HG02678 (cell line): ENCODE measurements at regions not wholly inside any gene's neighbourhood (a gene's known extent, or its start where the extent isn't known, plus 50 kb on each side); places are given as distances from the start of the nearest gene placed in this dataset.

Experiments
- ATAC-seq: cut with Tn5 transposase; IDR thresholded peaks from one replicate; pipeline ENCODE4 v1.9.1; 2021; ENCODE audit warnings: mild to moderate bottlenecking, moderate library complexity; ENCODE audit not compliant: unreplicated experiment

DNA sequence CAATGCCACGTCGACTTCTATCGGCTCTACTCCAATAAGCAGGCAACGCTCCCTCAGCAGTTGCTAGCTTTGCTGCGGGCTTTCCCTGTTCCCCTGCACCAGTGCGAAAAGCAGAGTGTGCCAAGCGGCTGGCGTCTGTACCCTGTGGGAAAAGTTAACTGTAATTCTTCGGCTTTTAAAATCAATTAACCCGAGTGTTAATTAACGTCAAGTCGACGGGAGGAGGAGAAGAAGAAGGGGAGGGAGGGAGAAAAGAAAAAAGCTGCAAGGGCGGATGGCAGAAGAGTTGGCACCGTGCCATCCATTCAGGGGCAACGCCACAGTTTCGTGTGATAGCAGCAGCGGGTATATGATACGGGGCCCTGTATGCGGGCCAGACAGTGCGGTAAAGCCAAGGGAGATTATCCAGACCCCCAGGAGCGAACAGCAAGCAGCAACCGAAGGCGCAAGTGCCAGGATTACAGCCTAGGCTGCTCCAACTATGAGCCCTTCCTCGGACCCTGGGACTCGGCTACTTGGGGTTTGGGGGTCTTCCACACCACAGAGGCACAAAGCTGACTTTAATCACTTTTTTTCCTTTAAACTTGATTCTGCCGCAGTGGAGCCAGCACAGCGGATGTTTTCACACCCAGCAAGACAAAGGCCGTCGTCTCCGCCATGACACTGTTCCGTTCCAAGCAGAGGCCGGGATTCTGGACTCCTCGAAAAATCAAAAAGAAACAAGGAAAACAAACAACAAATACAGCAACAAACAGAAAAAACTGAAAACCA, 253.8 kb upstream of the PMFBP1 start:
- no peak for ATAC-seq

DNA sequence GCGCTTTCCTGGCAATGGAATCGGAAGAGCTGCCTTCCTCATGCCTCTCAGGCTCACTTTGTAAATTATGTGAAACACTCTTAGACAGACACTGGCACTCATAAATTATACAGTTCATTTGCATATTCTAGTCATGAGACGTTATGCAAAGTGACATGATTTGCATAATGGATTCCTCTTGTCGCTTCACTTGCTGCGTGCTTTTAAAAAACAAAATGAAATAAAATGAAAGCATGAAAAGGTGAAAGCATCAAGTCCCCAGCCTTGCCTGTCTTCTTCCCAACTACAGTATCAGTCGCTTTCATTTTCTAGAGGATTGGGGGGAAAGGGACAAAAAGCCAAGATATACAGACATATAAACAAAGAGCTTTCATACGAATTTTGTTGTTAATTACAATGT, 252.8 kb upstream of the PMFBP1 start:
- no peak for ATAC-seq

DNA sequence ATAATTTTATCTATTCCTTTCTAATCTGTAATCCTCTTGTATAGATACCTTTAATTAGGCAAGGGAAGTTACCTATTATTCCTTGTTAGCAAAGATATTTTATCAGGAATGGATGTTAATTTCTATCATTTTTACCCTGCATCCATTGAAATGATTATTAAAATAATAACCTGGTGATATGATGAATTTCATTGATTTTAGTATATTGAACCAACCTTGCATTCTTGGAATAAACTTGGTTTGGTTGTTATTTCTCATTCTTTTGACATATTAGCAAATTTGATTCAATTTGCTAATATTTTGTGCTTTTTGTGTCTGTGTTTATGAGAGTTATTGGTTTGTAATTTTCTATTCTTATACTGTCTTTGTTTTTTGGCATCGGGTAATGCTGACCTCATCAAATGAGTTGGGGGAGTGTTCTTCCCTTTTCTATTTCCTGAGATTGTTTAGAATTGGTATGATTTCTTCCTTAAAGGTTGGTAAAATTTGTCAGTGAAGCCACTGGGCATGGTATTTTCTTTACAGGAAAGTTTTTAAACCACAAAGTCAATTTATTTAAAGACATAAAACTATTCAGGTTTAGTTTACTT, 250.4 kb upstream of the PMFBP1 start:
- no peak for ATAC-seq

DNA sequence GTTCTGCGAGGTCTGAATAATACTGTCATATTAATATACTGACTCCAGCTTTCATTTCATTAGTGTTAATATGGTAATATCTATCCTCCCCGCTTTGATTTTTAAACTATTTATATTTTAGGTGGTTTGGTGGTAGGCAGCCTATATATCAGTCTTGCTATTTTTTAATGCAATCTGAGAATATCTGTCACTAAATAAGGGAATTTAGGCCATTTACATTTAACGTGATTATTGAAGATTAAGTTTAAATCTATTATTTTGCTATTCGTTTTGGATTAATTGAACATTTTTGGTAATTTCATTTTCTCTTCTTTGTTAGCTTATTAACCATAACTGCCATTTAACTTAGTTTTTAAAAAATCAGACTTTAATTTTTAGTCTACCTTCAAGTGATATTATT, 247.7 kb upstream of the PMFBP1 start:
- ATAC-seq = no peak

DNA sequence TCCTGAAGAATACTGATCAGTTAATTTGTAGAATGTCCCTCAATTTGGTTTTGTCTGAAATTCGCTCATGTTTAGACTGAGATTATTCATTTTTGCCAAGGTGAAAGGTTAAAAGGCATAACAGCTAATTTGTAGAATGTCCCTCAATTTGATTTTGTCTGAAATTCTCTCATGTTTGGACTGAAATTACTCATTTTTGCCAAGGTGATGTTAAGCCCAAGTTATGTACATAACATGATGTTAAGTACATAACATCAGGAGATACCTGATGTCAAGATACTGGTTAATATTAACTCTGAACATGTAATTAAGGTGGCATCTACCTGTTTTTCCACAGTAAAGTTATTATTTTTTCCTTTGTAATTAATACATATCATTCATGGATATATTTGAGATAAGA, 243.4 kb upstream of the PMFBP1 start:
- no peak for ATAC-seq

DNA sequence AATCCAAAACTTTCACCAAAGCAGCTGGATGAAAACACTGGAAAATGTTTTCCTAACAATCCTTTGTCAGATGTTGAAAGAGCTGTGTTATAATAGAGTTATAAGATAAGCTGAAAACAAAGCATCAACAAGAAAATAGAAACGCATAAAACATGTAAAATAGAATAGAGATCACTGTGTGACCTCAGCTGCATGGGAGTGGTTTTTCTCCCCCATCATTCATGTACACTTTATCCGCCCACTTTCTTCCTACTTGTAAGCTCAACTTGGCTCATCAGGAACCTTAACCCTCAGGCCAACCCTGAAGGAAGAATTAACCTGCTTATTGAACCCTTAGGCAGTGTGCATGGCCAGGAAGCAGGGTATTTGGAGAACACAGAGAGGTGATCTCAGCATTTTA, 238.5 kb upstream of the PMFBP1 start:
- ATAC-seq = no peak

DNA sequence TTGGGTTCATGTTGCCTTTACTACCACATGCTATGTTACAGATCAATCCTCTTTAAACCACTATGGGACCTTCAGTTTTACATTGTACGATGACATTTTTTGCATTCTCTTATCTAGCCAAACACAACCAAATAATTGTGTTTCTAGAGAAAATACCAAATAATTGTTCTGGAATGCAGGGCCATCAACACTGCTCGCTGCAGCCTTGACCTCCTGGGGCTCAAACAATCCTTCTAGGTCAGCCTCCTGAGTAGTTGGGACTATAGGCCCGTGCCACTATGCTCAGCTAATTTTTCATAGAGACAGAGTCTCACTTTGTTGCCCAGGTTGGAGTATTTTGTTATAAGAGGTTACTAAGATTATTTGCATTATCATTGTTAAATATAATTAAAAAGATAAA, 237.5 kb upstream of the PMFBP1 start:
- ATAC-seq = no peak

DNA sequence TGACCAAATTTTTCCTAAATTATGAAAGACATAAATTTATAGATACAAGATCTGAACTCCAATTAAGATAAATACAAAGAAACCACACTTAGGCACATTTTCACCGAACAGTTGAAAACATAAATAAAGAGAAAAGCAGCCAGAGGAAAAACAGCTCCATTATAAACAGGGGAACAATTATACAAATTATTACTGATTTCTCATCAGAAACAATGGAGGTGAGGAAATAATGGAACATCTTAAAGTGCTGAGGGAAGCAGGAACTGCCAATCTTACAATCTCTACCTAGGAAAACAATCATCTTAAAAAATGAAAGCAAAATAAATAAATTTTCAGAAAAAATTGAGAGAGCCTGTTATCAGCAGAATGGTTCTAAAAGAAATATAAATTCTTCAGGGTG, 234.4 kb upstream of the PMFBP1 start:
- ATAC-seq = no peak

DNA sequence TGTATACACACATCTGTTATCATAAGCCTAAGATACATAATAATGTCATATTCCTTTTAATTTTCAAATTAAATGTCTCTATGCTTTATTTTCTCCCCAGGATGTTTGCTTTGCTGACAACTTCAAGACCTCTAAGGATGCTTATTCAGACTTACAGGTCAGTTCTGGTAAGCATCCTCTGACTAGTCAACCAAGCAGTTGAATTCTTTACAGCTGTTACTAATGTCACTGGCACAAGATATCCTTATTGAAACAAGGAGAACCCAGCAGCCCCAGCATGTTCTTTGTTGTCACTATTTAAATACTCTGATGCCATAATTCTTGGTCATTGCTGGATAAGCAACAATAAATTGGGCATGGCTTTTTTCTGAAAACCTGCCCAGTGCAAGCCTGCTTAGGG, 232.3 kb upstream of the PMFBP1 start:
- ATAC-seq = no peak

DNA sequence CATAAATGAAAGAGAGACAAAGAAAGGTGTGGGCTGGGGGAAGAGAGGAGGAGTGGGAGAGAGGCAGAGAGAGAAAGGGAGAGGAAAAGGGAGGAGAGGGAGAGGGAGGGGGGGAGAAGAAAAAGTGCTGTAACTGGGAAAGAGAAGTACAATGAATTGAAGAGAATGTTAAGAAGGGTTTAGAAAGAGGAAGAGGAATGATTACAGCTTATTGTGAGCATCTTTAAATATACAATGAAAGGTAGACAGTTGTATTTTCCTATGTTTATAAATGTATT, 229.1 kb upstream of the PMFBP1 start:
- ATAC-seq = no peak

DNA sequence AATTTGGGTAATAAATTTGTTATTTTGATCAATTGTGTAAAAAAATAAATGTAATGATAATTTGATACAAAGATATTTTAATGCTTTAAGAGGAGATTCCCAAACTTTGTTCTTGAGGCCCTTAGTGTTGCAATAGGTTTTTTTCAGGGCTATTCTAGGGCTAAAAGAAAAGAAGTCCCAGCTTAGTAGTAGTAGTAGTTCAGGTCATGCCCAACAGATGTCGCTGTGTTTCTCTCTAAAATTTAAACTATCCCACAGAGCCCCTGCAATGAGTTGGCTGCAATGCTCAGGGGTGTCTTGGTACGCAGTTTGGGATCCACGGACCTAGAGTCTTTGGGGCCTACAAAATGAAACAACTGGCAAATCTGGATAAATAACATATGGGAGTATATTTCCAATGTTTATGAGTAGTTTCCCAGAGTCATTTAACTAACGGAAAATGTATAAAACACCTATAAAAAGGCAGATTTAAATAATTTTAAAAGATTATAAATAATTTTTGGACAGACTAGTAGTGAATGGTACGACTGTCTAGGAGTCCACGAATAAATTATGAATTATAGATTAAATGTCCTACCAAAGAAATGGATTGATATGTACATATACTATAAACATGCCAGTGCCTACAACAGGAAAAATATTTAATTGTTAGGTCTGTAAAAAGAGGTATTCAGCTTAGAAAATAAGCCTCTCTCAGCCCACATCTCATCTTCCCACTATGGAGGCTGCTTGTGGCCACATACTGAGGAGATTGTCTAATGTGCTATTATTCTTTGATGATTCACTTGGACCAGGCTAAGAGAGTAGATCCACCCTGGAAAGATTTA, 228.5 kb upstream of the PMFBP1 start:
- no peak for ATAC-seq

DNA sequence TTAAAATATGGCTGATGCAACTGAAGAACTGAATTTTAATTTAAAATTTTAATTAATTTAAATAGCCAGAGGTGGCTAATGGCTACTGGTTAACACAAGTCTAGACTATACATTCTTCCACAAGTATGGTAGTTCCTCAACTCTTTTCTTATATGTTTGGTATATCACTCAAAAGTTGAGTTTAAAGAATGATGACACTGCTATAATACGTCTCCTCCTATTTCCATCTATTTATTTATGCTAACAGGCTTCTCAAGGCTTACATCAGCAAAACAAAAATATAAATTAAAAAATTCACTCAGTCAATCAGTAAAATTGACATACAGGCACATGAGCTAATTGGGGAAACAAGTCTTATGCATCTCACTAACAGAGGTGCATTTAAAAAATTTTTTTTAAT, 227.9 kb upstream of the PMFBP1 start:
- ATAC-seq = no peak

DNA sequence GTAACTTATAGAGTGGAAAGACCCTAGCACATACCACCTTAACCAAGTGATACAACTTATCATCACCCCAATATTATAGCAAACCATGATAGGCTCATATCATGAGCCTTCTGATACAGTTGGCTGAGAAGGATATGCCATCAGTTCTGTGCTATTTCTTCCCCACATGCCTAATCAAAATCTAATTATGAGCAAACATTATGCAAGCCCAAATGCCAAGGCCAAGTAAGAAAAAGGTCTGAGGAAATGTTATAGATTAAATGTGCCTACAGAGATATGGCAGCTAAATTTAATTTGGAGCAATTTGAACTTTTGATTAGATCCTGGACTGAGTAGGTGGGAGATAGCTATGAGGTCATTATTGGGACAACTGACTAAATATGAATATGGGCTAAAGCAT, 225.9 kb upstream of the PMFBP1 start:
- no peak for ATAC-seq

DNA sequence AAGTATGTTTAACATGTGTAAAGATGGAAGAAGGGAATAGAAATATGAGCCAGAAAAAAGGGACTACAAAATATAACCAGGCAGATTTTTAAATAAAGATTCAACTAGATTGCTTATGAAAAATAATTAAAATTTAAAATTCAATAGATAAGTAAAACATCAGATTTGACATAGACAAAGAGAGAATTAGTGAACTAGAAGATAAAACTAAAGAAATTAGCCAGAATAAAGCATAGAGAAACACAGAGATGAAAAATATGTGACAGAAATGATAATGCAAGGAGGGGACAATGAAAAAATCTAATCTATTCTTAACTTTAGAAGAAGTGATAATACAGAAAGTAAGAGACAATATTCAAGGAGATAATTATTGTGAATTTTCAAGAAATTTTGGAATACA, 222.6 kb upstream of the PMFBP1 start:
- ATAC-seq = no peak

DNA sequence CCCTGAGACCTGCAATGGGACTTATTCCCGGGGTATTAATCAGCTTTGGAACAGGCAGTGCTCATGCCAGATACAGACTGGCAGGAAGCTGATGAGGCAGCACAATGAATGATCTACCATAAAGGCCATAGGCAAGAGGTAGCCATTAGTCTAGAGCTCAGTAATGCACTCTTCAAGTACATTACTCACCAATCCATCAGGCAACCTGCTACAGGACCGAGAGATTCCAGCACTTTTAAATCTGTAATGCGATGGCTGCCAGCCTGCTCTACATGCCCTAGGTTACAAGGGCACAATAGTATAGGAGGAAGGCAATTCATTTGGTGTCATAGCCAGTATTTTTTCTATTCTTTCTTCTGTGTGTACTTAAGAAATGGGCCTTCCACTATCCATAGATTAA, 217.8 kb upstream of the PMFBP1 start:
- ATAC-seq = no peak

DNA sequence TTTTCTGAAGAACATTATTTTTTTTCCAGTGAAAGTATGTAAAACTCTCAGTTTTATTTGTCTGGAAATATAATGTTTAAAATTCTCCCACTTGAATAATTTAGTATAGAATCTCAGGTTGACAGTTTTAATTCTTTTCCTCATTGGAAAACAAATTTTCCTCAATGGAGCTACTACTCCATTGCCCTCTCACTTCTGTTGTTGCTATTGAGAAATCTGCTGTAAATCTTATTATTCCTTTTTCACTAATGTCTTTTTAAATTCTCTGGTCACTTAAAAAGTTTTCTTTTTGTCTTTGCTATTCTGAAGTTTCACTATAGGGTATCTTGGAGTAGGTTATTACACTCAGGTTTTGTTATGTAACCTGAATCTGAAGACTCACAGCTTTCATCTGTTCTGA, 216.1 kb upstream of the PMFBP1 start:
- ATAC-seq = no peak

DNA sequence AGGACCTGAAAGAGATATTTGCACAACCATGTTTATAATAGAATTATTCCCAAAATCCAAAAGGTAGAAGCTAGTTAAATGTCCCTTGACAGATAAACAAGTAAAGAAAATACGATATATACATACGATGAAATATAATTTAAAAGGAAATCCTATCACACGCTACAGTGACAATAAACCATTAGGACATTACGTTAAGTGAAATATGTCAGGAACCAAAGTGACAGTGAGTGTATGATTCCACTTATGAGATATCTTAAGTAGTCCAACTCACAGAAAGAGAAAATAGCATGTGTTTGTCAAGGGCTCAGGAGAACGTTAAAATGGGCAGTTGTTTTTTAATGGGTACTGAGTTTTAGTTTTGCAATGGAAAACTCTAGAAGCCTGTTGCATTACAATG, 212.7 kb upstream of the PMFBP1 start:
- ATAC-seq = no peak

DNA sequence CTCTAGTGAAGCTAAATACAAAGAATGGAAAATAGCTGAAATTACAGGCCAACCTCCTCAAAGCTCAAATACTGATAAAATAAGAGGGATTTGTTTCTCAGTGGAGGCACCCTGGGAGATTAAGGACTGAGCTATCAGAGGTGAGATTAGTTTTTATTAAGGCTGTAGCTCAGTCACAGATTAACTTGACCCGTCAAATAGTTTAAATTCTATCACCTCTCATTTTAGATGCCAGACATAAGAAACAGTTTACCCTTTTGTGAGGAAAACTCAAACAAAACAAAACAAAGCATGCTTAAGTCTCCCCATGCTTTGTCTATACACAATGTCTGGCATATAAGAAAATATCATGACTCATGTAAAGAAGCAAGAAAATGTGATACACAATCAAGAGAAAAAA, 208.3 kb upstream of the PMFBP1 start:
- ATAC-seq = no peak

DNA sequence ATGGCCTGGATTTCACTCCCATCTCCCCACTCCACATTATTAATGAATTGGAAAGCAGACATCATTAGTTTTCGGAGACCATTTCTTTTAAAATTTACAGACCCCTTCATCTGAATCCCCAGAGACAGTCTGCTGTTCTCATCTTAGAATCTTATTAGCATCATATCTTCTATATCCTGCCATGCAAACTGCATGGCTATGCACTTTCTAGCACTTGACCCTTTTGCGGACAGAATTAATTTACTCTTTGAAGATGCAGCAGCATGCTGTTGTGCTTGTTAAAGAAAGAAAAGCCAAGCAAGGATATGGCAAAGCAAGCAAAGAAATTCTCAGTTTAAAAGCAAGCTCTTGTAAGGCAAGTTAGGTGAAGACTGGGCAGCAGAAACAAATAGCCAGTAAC, 201.2 kb upstream of the PMFBP1 start:
- no peak for ATAC-seq

DNA sequence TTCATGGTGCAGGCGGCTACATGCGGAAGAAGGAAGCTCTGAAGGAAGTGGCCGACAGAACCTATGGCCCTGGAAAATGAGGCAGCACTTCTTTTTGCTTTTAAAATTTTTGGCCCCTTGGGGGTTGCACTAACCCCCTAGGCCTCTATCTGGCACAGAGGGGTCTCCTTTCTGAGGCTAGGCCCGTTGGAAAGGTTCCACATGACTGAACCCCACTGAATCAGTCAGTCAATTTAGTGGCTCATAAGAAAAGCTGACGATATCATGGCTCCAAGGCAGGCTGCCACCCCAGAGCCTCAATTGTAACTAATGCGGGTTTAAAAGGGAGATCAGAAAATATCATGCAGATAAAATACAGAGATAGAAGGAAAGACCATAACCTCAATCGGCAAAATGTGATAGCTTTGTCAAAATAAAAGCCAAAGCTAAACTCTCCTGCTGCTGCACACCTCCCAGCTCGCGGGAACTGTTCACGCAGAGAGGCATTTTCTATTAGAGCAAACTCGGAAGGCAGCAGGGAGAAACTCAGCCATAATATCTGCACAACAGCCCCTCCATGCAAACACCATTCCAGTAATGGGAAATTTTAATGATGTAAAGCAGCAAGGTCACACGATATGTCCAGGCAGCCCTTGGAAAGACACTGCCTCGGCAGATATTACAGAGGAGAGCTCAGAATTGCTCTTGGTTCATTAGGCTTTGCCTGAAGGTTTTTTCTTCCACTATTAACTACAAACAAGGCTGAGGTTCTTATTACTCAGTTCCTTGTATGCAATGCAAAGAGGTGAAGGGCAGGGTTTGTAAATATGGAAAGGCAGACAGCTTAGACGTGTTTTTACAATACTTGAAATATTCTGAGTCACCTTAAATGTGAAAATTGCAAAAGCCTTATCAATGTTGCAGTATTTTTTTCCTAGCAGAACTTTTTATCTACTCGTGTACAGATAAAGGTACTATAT, 200.4 kb upstream of the PMFBP1 start:
- no peak for ATAC-seq
